ENCODE measurements at regions not wholly inside any gene's neighbourhood (a gene's known extent, or its start where the extent isn't known, plus 50 kb on each side); places are given as distances from the start of the nearest gene placed in this dataset.

DNA sequence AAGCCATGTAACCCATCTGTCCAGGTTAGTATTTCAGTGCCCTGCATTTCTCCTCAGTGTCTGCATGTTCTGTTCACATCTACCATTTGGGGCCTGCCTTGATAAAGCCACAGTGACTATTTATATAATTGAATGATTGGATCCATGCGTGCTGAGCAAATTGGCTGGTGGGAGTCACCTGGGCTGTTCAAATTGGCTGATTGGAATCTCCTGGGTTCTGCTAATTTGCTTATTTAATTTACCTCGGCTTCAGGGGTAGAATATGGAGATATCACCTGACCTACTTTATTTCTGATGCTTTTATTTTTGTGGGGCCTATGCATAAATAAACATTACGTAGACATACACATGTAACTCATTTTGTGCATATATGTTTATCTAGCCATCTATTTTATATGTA, 167.7 kb downstream of the ZNF486 start:
- no peaks in the 10 kb centered on the region for H3K9me3 ChIP-seq
- no peaks in the 10 kb centered on the region for H3K4me1 ChIP-seq
- H3K4me1 Mint-ChIP-seq (ENCODE audit: low read depth, unreplicated experiment) = no peaks in the 10 kb centered on the region
- intact Hi-C loops (cut with micrococcal nuclease; ENCODE audit: unreplicated experiment) = no loop called here
- H3K27ac Mint-ChIP-seq (ENCODE audit: unreplicated experiment) = no peak overlapping the region
- no peaks in the 10 kb centered on the region for H3K36me3 Mint-ChIP-seq (ENCODE audit: insufficient read depth, unreplicated experiment)
- DNase-seq = no peak
- no TSS peak for BruUV-seq (replicated peaks)
- no peaks in the 10 kb centered on the region for H3K36me3 ChIP-seq (ENCODE audit: control insufficient read depth, insufficient read depth, low read length)
- H3K9me3 Mint-ChIP-seq (ENCODE audit: unreplicated experiment) = no peaks in the 10 kb centered on the region
- ChIA-PET POLR2A (no interaction called here), CTCF (no interaction called here)
- TF ChIP-seq CTCF (IDR thresholded peaks at IDR 0.05; ENCODE audit: insufficient read depth in 1 of 2, low read depth in 1 of 2, low read length in 1 of 2, severe bottlenecking in 1 of 2, unreplicated experiment in 1 of 2) = no peak
- no peaks in the 10 kb centered on the region for H3K27me3 ChIP-seq (replicated peaks; ENCODE audit: control insufficient read depth, insufficient read depth, low read length)
- no peaks in the 10 kb centered on the region for H3K27me3 Mint-ChIP-seq (ENCODE audit: insufficient read depth, unreplicated experiment)
- H3K4me3 ChIP-seq (ENCODE audit: low read depth, low read length) = no peak overlapping the region
- no peak overlapping the region for H3K4me3 Mint-ChIP-seq (ENCODE audit: unreplicated experiment)

DNA sequence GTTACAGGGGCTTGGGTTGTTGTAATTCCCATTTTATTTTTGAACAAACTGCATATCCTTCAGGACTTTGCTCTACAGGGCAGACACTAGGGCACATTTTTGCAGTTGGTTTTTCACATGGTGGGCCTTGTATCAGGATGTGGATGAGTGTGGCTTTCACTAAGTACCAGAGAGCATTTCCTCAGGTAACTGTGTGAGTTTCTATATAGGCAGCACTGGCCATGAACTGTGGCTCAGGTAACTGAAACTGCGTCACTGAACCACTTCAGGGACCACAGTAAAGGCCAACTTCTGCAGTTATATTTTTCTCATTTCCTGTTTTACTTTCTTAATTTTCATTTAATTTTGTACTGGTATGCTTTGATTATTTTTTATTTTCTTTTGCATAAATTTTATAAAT, 166.5 kb downstream of the ZNF486 start:
- ChIA-PET CTCF (no interaction called here), POLR2A (no interaction called here)
- Histone ChIP-seq H3K9me3 (no peaks in the 10 kb centered on the region), H3K4me3 (ENCODE audit: low read depth, low read length) (no peak overlapping the region), H3K4me1 (no peaks in the 10 kb centered on the region), H3K27me3 (replicated peaks; ENCODE audit: control insufficient read depth, insufficient read depth, low read length) (no peaks in the 10 kb centered on the region), H3K36me3 (ENCODE audit: control insufficient read depth, insufficient read depth, low read length) (no peaks in the 10 kb centered on the region)
- Mint-ChIP-seq H3K36me3 (ENCODE audit: insufficient read depth, unreplicated experiment) (no peaks in the 10 kb centered on the region), H3K4me1 (ENCODE audit: low read depth, unreplicated experiment) (no peaks in the 10 kb centered on the region), H3K9me3 (ENCODE audit: unreplicated experiment) (no peaks in the 10 kb centered on the region), H3K27me3 (ENCODE audit: insufficient read depth, unreplicated experiment) (no peaks in the 10 kb centered on the region), H3K27ac (ENCODE audit: unreplicated experiment) (no peak overlapping the region), H3K4me3 (ENCODE audit: unreplicated experiment) (no peak overlapping the region)
- no peak for DNase-seq
- BruUV-seq (replicated peaks) = no TSS peak
- no peak for TF ChIP-seq CTCF (IDR thresholded peaks at IDR 0.05; ENCODE audit: insufficient read depth in 1 of 2, low read depth in 1 of 2, low read length in 1 of 2, severe bottlenecking in 1 of 2, unreplicated experiment in 1 of 2)
- intact Hi-C loops (cut with micrococcal nuclease; ENCODE audit: unreplicated experiment) = no loop called here

DNA sequence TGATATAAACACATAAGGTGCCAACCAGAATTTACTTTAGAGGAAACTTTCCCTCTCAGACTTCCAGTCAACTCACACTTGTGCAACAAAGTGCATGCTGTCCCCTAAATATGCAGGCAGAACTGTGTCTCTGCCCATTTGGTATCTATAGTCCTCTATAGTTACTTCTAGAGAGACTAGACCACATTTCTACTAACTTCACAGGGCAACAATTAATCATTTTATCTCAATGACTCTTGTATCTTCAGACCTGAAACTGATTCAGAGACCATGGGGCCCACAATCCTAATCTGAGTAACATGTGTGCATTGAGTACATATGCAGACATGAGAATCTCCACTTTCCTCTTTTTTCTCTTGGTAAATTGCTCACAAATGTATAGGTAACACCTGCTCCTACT, 158.1 kb downstream of the ZNF486 start:
- TF ChIP-seq CTCF (IDR thresholded peaks at IDR 0.05; ENCODE audit: insufficient read depth in 1 of 2, low read depth in 1 of 2, low read length in 1 of 2, severe bottlenecking in 1 of 2, unreplicated experiment in 1 of 2) = no peak
- H3K4me1 ChIP-seq = no peaks in the 10 kb centered on the region
- intact Hi-C loops (cut with micrococcal nuclease; ENCODE audit: unreplicated experiment) = no loop called here
- no peaks in the 10 kb centered on the region for H3K36me3 ChIP-seq (ENCODE audit: control insufficient read depth, insufficient read depth, low read length)
- POLR2A ChIA-PET = no interaction called here
- H3K9me3 Mint-ChIP-seq (ENCODE audit: unreplicated experiment) = peaks cover 14% of the 10 kb centered on the region
- no peaks in the 10 kb centered on the region for H3K9me3 ChIP-seq
- no peak for DNase-seq
- no peak overlapping the region for H3K27ac Mint-ChIP-seq (ENCODE audit: unreplicated experiment)
- no peak overlapping the region for H3K4me3 ChIP-seq (ENCODE audit: low read depth, low read length)
- no peak overlapping the region for H3K4me3 Mint-ChIP-seq (ENCODE audit: unreplicated experiment)
- no TSS peak for BruUV-seq (replicated peaks)
- no peaks in the 10 kb centered on the region for H3K36me3 Mint-ChIP-seq (ENCODE audit: insufficient read depth, unreplicated experiment)
- CTCF ChIA-PET = no interaction called here
- no peaks in the 10 kb centered on the region for H3K27me3 Mint-ChIP-seq (ENCODE audit: insufficient read depth, unreplicated experiment)
- no peaks in the 10 kb centered on the region for H3K27me3 ChIP-seq (replicated peaks; ENCODE audit: control insufficient read depth, insufficient read depth, low read length)
- H3K4me1 Mint-ChIP-seq (ENCODE audit: low read depth, unreplicated experiment) = no peaks in the 10 kb centered on the region

Measured in Caco-2 (cell line).